Esophagus squamous epithelium (tissue), 5 donors: ENCODE measurements at regions not wholly inside any gene's neighbourhood (a gene's known extent, or its start where the extent isn't known, plus 50 kb on each side); places are given as distances from the start of the nearest gene placed in this dataset.
"Not testable (repeated sequence)": the region's sequence is repeated elsewhere in the genome, so short reads cannot be mapped to it uniquely, and the experiment has no call there.

ENCODE experiments used
- DNase-seq: peaks from one replicate; lab custom pipeline; 2025; lab: John Stamatoyannopoulos, UW
- H3K27ac ChIP-seq, 4 donors: fragments of 200-600 bp; sonication (generic); one replicate each; pipeline ENCODE4 v1.5.1; 2016 to 2019; ENCODE audit warnings: mild to moderate bottlenecking in 1 of 4
- H3K27me3 ChIP-seq, 4 donors: fragments of 200-600 bp; sonication (generic); 1 replicate in 3 of 4; 2 replicates in 1 of 4; pipeline versions ENCODE4 v1.5.1 to v1.6.0; 2017 to 2021; ENCODE audit warnings: antibody characterized with exemption in 1 of 4
- H3K36me3 ChIP-seq, 3 donors: fragments of 200-600 bp; sonication (generic); one replicate each; pipeline ENCODE4 v1.5.1; 2016 to 2019
- H3K4me1 ChIP-seq, 3 donors: fragments of 200-600 bp; sonication (generic); one replicate each; pipeline ENCODE4 v1.5.1; 2017 to 2019
- H3K4me3 ChIP-seq, 4 donors: fragments of 200-600 bp; sonication (generic); 1 replicate in 3 of 4; 2 replicates in 1 of 4; pipeline ENCODE4 v1.5.1; 2016 to 2019; ENCODE audit warnings: mild to moderate bottlenecking in 2 of 4, moderate library complexity in 1 of 4
- H3K9me3 ChIP-seq, 3 donors: fragments of 200-600 bp; sonication (generic); one replicate each; pipeline ENCODE4 v1.5.1; 2016 to 2019
- CTCF ChIP-seq, 6 experiments: fragments of 450-650 bp in 4 of 6; fragments of 200-600 bp in 2 of 6; sonication (generic) in 2 of 6; IDR thresholded peaks; one replicate each; pipeline ENCODE4 v1.5.1; 2016 to 2019; ENCODE audit warnings: antibody characterized with exemption in 6 of 6, mild to moderate bottlenecking in 4 of 6, moderate library complexity in 4 of 6
- POLR2A ChIP-seq, 4 donors: fragments of 450-650 bp; IDR thresholded peaks; one replicate each; pipeline ENCODE4 v1.6.1; 2017; ENCODE audit warnings: antibody characterized with exemption in 4 of 4, mild to moderate bottlenecking in 4 of 4, moderate library complexity in 3 of 4
- WGBS, 2 donors: methylation state at CpG; one replicate each; pipeline ENCODE4 v1.1.5; 2018; 5-methylcytosine and 5-hydroxymethylcytosine counted together
- intact Hi-C: fragments of 100-400 bp; cut with DNase I; formaldehyde crosslinking; loops from one replicate; pipeline ENCODE4 v1.15.0; 2022
- donor health status: DM: yes; HTN: yes; CAD: no.

GRCh38 chr5:93953442-93953841 lies 212.0 kb upstream of the POU5F2 start:
- no peak for DNase-seq
- peaks cover 0 to 20% (median 0%) of the 10 kb centered on the region in 3 donors for H3K36me3 ChIP-seq
- no peaks in the 10 kb centered on the region for H3K27me3 ChIP-seq
- TF ChIP-seq POLR2A (IDR thresholded peaks at IDR 0.05) (no peak), CTCF (IDR thresholded peaks at IDR 0.05) (no peak)
- intact Hi-C loops, result no loop called here
- H3K9me3 ChIP-seq, result no peaks in the 10 kb centered on the region
- no peak overlapping the region for H3K4me3 ChIP-seq
- H3K4me1 ChIP-seq, result no peaks in the 10 kb centered on the region
- WGBS, 2 donors, result 87 to 100% methylated on average over 2 to 3 of the region's 3 CpGs
- no peak overlapping the region for H3K27ac ChIP-seq

- TF ChIP-seq POLR2A (IDR thresholded peaks at IDR 0.05), result no peak
- no peak for TF ChIP-seq CTCF (IDR thresholded peaks at IDR 0.05)
- H3K9me3 ChIP-seq, result no peaks in the 10 kb centered on the region
- H3K4me1 ChIP-seq, result no peaks in the 10 kb centered on the region
- DNase-seq, result no peak
- no peaks in the 10 kb centered on the region for H3K36me3 ChIP-seq
- H3K27ac ChIP-seq, result no peak overlapping the region
- 81 to 87% methylated on average over 3 of the region's 3 CpGs for WGBS, 2 donors
- H3K27me3 ChIP-seq, result no peaks in the 10 kb centered on the region
- intact Hi-C loops, result no loop called here
- H3K4me3 ChIP-seq, result no peak overlapping the region
These were observed 200.5 kb upstream of the POU5F2 start for GRCh38 chr5:93941897-93942296.

GRCh38 chr5:93933269-93933668 lies 191.9 kb upstream of the POU5F2 start:
- intact Hi-C loops, DNase-seq, H3K4me1 ChIP-seq, H3K27ac ChIP-seq, H3K36me3 ChIP-seq, H3K4me3 ChIP-seq, H3K9me3 ChIP-seq, H3K27me3 ChIP-seq: not testable (repeated sequence)
- WGBS, 2 donors, result 91 to 95% methylated on average over 1 to 2 of the region's 2 CpGs

- 79 to 80% methylated on average over 4 of the region's 4 CpGs for WGBS, 2 donors
- H3K27ac ChIP-seq, result no peak overlapping the region
- intact Hi-C loops, result no loop called here
These were observed 188.7 kb upstream of the POU5F2 start for GRCh38 chr5:93930098-93930497.

GRCh38 chr5:93929131-93929530 lies 187.7 kb upstream of the POU5F2 start:
- Histone ChIP-seq H3K36me3 (no peaks in the 10 kb centered on the region), H3K4me1 (peaks cover 0 to 7% (median 0%) of the 10 kb centered on the region in 3 donors), H3K27ac (no peak overlapping the region), H3K9me3 (no peaks in the 10 kb centered on the region), H3K4me3 (no peak overlapping the region), H3K27me3 (no peaks in the 10 kb centered on the region)
- intact Hi-C loops, result no loop called here
- 50 to 88% methylated on average over 1 of the region's 1 CpG for WGBS, 2 donors
- DNase-seq, result no peak
- TF ChIP-seq CTCF (IDR thresholded peaks at IDR 0.05), result no peak
- no peak for TF ChIP-seq POLR2A (IDR thresholded peaks at IDR 0.05)

More at GRCh38 chr5:93930098-93930497, 188.7 kb upstream of the POU5F2 start:
- Histone ChIP-seq H3K4me1 (peaks cover 0 to 4% (median 0%) of the 10 kb centered on the region in 3 donors), H3K27me3 (no peaks in the 10 kb centered on the region), H3K4me3 (no peak overlapping the region), H3K36me3 (no peaks in the 10 kb centered on the region), H3K9me3 (no peaks in the 10 kb centered on the region)
- DNase-seq, result no peak
- TF ChIP-seq CTCF (IDR thresholded peaks at IDR 0.05) (no peak), POLR2A (IDR thresholded peaks at IDR 0.05) (no peak)
